DND-41 (cell line): ENCODE measurements at regions not wholly inside any gene's neighbourhood (a gene's known extent, or its start where the extent isn't known, plus 50 kb on each side); places are given as distances from the start of the nearest gene placed in this dataset.

Experiments
- ATAC-seq: fragments of 200-7000 bp; cut with Tn5 transposase; 3 replicates; pipeline ENCODE4 v1.9.1; 2021; ENCODE audit warnings: low read depth; ENCODE audit not compliant: insufficient read depth
- DNase-seq: peaks from one replicate; pipeline ENCODE4 v3.0.0-alpha.2; 2020
- H2AFZ ChIP-seq: 2 replicates; pipeline ENCODE4 v1.6.0; 2012; ENCODE audit warnings: low read depth, low read length
- H3K27ac ChIP-seq: 2 replicates; pipeline ENCODE4 v1.5.1; 2012; ENCODE audit warnings: low read length, inconsistent platforms
- H3K27me3 ChIP-seq: fragments of 200-600 bp; sonication (generic); 2 replicates; pipeline ENCODE4 v1.6.0; 2012; ENCODE audit warnings: low read length, mild to moderate bottlenecking, inconsistent platforms; ENCODE audit not compliant: insufficient read depth, poor library complexity
- H3K36me3 ChIP-seq: 2 replicates; pipeline ENCODE4 v1.5.1; 2012; ENCODE audit warnings: low read length, inconsistent platforms; ENCODE audit not compliant: insufficient read depth
- H3K4me1 ChIP-seq: 2 replicates; pipeline ENCODE4 v1.5.1; 2012; ENCODE audit warnings: mild to moderate bottlenecking, low read length; ENCODE audit not compliant: insufficient read depth
- H3K4me2 ChIP-seq: 2 replicates; pipeline ENCODE4 v1.6.0; 2012; ENCODE audit warnings: mild to moderate bottlenecking, moderate library complexity, low read length, inconsistent platforms; ENCODE audit not compliant: insufficient read depth
- H3K4me3 ChIP-seq, 2 experiments: fragments of 200-600 bp in 1 of 2; shearing (Covaris generic) in 1 of 2; 2 replicates each; pipeline ENCODE4 v1.5.1; 2012 to 2016; ENCODE audit warnings: inconsistent platforms in 2 of 2, low read length in 2 of 2, mild to moderate bottlenecking in 2 of 2, low read depth in 1 of 2, moderate library complexity in 1 of 2
- H3K79me2 ChIP-seq: 2 replicates; pipeline ENCODE4 v1.6.0; 2012; ENCODE audit warnings: low read length, inconsistent platforms; ENCODE audit not compliant: insufficient read depth
- H3K9ac ChIP-seq: 2 replicates; pipeline ENCODE4 v1.6.0; 2012; ENCODE audit warnings: low read depth, mild to moderate bottlenecking, inconsistent platforms, low read length, moderate library complexity
- H3K9me3 ChIP-seq: 2 replicates; pipeline ENCODE4 v1.5.1; 2012; ENCODE audit warnings: low read length, moderate library complexity, mild to moderate bottlenecking, inconsistent platforms; ENCODE audit not compliant: insufficient read depth, severe bottlenecking
- H4K20me1 ChIP-seq: 2 replicates; pipeline ENCODE4 v1.6.0; 2012; ENCODE audit warnings: low read length; ENCODE audit not compliant: insufficient read depth
- CTCF ChIP-seq: IDR thresholded peaks from 2 replicates; pipeline ENCODE4 v1.5.1; 2012; ENCODE audit warnings: borderline replicate concordance, low read length, moderate library complexity, mild to moderate bottlenecking; ENCODE audit not compliant: poor library complexity, severe bottlenecking; ENCODE audit errors: extremely low read depth
- EZH2 ChIP-seq: IDR thresholded peaks from 3 replicates; pipeline ENCODE4 v1.6.1; 2012; ENCODE audit warnings: borderline replicate concordance, low read depth, mild to moderate bottlenecking, moderate library complexity, low read length, inconsistent platforms; ENCODE audit not compliant: severe bottlenecking

GRCh38 chr12:19659086-19659485 is 219.8 kb downstream of the AEBP2 start:
- TF ChIP-seq EZH2 = no peak
- TF ChIP-seq CTCF = no peak
- no peaks in the 10 kb centered on the region for H4K20me1 ChIP-seq
- no peak overlapping the region for H3K9ac ChIP-seq

GRCh38 chr12:19659501-19659900 is 220.2 kb downstream of the AEBP2 start:
- Histone ChIP-seq H4K20me1 (no peaks in the 10 kb centered on the region), H3K27me3 (no peaks in the 10 kb centered on the region), H2AFZ (no peak overlapping the region), H3K79me2 (no peaks in the 10 kb centered on the region), H3K27ac (no peak overlapping the region), H3K9ac (no peak overlapping the region), H3K4me3 (no peak overlapping the region), H3K9me3 (no peaks in the 10 kb centered on the region), H3K36me3 (no peaks in the 10 kb centered on the region), H3K4me2 (no peak overlapping the region), H3K4me1 (no peaks in the 10 kb centered on the region)
- TF ChIP-seq CTCF = no peak
- no peak for TF ChIP-seq EZH2
- ATAC-seq (no peak), DNase-seq (no peak)

More at GRCh38 chr12:19659086-19659485, 219.8 kb downstream of the AEBP2 start:
- ATAC-seq (no peak), DNase-seq (no peak)
- H3K9me3 ChIP-seq = no peaks in the 10 kb centered on the region
- no peak overlapping the region for H3K4me3 ChIP-seq
- H3K4me2 ChIP-seq = no peak overlapping the region
- H3K36me3 ChIP-seq = no peaks in the 10 kb centered on the region
- H3K4me1 ChIP-seq = no peaks in the 10 kb centered on the region
- no peak overlapping the region for H2AFZ ChIP-seq
- H3K79me2 ChIP-seq = no peaks in the 10 kb centered on the region
- H3K27ac ChIP-seq = no peak overlapping the region
- no peaks in the 10 kb centered on the region for H3K27me3 ChIP-seq

- TF ChIP-seq CTCF (no peak), EZH2 (no peak)
- Histone ChIP-seq H4K20me1 (no peaks in the 10 kb centered on the region), H3K9me3 (no peaks in the 10 kb centered on the region), H3K4me3 (no peak overlapping the region), H3K36me3 (no peaks in the 10 kb centered on the region), H3K79me2 (no peaks in the 10 kb centered on the region), H3K27ac (no peak overlapping the region), H3K9ac (no peak overlapping the region), H3K4me1 (no peaks in the 10 kb centered on the region), H3K4me2 (no peak overlapping the region), H2AFZ (0 out of 2 replicates have a peak overlapping the region, but pooled peaks have one; percentile 5), H3K27me3 (no peaks in the 10 kb centered on the region)
- ATAC-seq (no peak), DNase-seq (no peak)
Observed at GRCh38 chr12:19665121-19665900, 226.0 kb downstream of the AEBP2 start.
